T-cell (primary cell): ENCODE measurements at regions not wholly inside any gene's neighbourhood (a gene's known extent, or its start where the extent isn't known, plus 50 kb on each side); places are given as distances from the start of the nearest gene placed in this dataset.

Experiments
- ATAC-seq, 4 experiments: fragments of 200-7000 bp in 3 of 4; fragments of 150-1000 bp in 1 of 4; cut with Tn5 transposase; replicated peaks in 1 of 4; 1 replicate in 3 of 4; 2 replicates in 1 of 4; pipeline ENCODE4 v1.10.0; 2021; ENCODE audit warnings: moderate library complexity in 3 of 4, mild to moderate bottlenecking in 2 of 4, moderate number of reproducible peaks in 1 of 4
- CTCF ChIA-PET, 2 donors: fragments of 300-600 bp; sonication (Branson Sonifier 250); formaldehyde crosslinking; loops; one replicate each; lab custom pipeline; 2022; ENCODE audit warnings: antibody characterized with exemption in 2 of 2; lab: Charles Lee
- POLR2A ChIA-PET, 2 donors: fragments of 300-600 bp; sonication (Branson Sonifier 250); formaldehyde crosslinking; loops; one replicate each; lab custom pipeline; 2022; ENCODE audit warnings: antibody characterized with exemption in 2 of 2; lab: Charles Lee
- DNase-seq, 35 experiments: peaks; one replicate each; pipeline versions ENCODE4 v3.0.0 to v3.0.0-alpha.2; 2013 to 2023
- H3K27ac ChIP-seq: one replicate; pipeline ENCODE4 v1.5.1; 2013; ENCODE audit warnings: low read length
- H3K27me3 ChIP-seq, 2 experiments: replicated peaks in 1 of 2; 1 replicate in 1 of 2; 2 replicates in 1 of 2; pipeline versions ENCODE4 v1.6.1 to v1.7.0; 2013; ENCODE audit warnings: low read length in 1 of 2, mixed read lengths in 1 of 2; ENCODE audit not compliant: control insufficient read depth in 2 of 2, insufficient read depth in 2 of 2; ENCODE audit errors: extremely low read depth in 1 of 2
- H3K36me3 ChIP-seq, 2 donors: 1 replicate in 1 of 2; 2 replicates in 1 of 2; pipeline versions ENCODE4 v1.6.1 to v1.7.0; 2013; ENCODE audit warnings: low read length in 1 of 2; ENCODE audit not compliant: control insufficient read depth in 2 of 2, insufficient read depth in 1 of 2; ENCODE audit errors: extremely low read depth in 1 of 2
- H3K4me1 ChIP-seq, 2 experiments: 1 replicate in 1 of 2; 2 replicates in 1 of 2; pipeline versions ENCODE4 v1.6.1 to v1.7.0; 2013; ENCODE audit warnings: low read length in 2 of 2, mixed read lengths in 1 of 2; ENCODE audit not compliant: insufficient read depth in 2 of 2, control insufficient read depth in 1 of 2; ENCODE audit errors: extremely low read depth in 1 of 2
- H3K4me3 ChIP-seq, 2 donors: 1 replicate in 1 of 2; 2 replicates in 1 of 2; pipeline versions ENCODE4 v1.5.1 to v1.7.0; 2013; ENCODE audit warnings: mild to moderate bottlenecking in 2 of 2, low read length in 1 of 2, moderate library complexity in 1 of 2; ENCODE audit not compliant: control insufficient read depth in 1 of 2; ENCODE audit errors: extremely low read depth in 1 of 2
- H3K9me3 ChIP-seq: 2 replicates; pipeline ENCODE4 v1.7.0; 2013
- H3K27ac Mint-ChIP-seq, 2 donors: one replicate each; pipeline ENCODE4 v1.8.0; 2020 to 2021; ENCODE audit warnings: mild to moderate bottlenecking in 2 of 2, mixed read lengths in 2 of 2
- H3K27me3 Mint-ChIP-seq, 2 donors: one replicate each; pipeline ENCODE4 v1.8.0; 2021 to 2022; ENCODE audit warnings: mixed read lengths in 2 of 2
- H3K36me3 Mint-ChIP-seq: one replicate; pipeline ENCODE4 v1.8.0; 2021; ENCODE audit warnings: mixed read lengths
- H3K4me1 Mint-ChIP-seq, 3 donors: one replicate each; pipeline ENCODE4 v1.8.0; 2020 to 2022; ENCODE audit warnings: mixed read lengths in 3 of 3, mild to moderate bottlenecking in 1 of 3
- H3K4me3 Mint-ChIP-seq, 3 donors: one replicate each; pipeline ENCODE4 v1.8.0; 2020 to 2022; ENCODE audit warnings: mild to moderate bottlenecking in 3 of 3, mixed read lengths in 3 of 3, moderate library complexity in 3 of 3
- H3K9me3 Mint-ChIP-seq, 3 donors: one replicate each; pipeline ENCODE4 v1.8.0; 2020 to 2022; ENCODE audit warnings: mixed read lengths in 3 of 3
- WGBS: methylation state at CpG from one replicate; pipeline ENCODE4 v1.1.5; 2013; ENCODE audit warnings: missing lambda C conversion rate; ENCODE audit not compliant: insufficient coverage; 5-methylcytosine and 5-hydroxymethylcytosine counted together

- POLR2A ChIA-PET, result no interaction called here
- peaks cover 2 to 4% (median 4%) of the 10 kb centered on the region in 3 donors for H3K9me3 Mint-ChIP-seq
- WGBS, result no CpG with 5 or more reads among the region's 1 CpG
Observed at GRCh38 chr6:129967427-129967826, 51.0 kb upstream of the L3MBTL3 start.

DNA sequence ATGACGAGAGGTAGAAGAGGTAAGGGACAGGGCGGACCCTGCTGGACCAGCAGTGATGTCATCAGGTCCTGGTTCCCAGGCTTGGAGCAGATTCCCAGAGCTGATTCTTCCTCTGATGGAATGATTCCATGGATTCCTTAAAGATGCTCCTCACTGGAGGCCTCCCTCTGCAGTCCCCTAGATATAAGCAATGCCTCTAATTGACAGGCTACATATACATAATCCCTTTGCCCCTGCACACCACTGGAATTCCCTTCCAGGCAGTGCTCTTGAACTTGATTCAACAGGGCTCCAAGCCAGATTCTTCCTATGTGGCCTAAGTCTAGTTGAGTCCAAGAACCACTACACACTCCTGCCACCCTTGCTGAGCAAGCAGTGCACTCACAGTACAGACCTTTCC, 52.3 kb upstream of the L3MBTL3 start:
- Mint-ChIP-seq H3K36me3 (peaks cover 6% of the 10 kb centered on the region), H3K4me1 (no peaks in the 10 kb centered on the region), H3K27ac (no peak overlapping the region), H3K27me3 (peaks cover 10 to 21% of the 10 kb centered on the region in 2 donors), H3K9me3 (peaks cover 2 to 4% (median 4%) of the 10 kb centered on the region in 3 donors), H3K4me3 (no peak overlapping the region)
- ATAC-seq, result no peak
- no peak for DNase-seq
- Histone ChIP-seq H3K4me3 (no peak overlapping the region), H3K4me1 (no peaks in the 10 kb centered on the region), H3K36me3 (no peaks in the 10 kb centered on the region), H3K9me3 (no peaks in the 10 kb centered on the region), H3K27me3 (no peaks in the 10 kb centered on the region), H3K27ac (no peak overlapping the region)
- 100% methylated on average over 1 of the region's 2 CpGs for WGBS
- ChIA-PET POLR2A (no interaction called here), CTCF (no interaction called here)

More at GRCh38 chr6:129967427-129967826, 51.0 kb upstream of the L3MBTL3 start:
- no peaks in the 10 kb centered on the region for H3K36me3 ChIP-seq
- H3K27me3 ChIP-seq, result no peaks in the 10 kb centered on the region
- Mint-ChIP-seq H3K4me3 (no peak overlapping the region), H3K4me1 (no peaks in the 10 kb centered on the region), H3K27me3 (peaks cover 11 to 22% of the 10 kb centered on the region in 2 donors), H3K27ac (no peak overlapping the region), H3K36me3 (peaks cover 6% of the 10 kb centered on the region)
- no peak overlapping the region for H3K4me3 ChIP-seq
- no peak for ATAC-seq
- no peak overlapping the region for H3K27ac ChIP-seq
- no peak for DNase-seq
- H3K4me1 ChIP-seq, result no peaks in the 10 kb centered on the region
- no peaks in the 10 kb centered on the region for H3K9me3 ChIP-seq
- CTCF ChIA-PET, result interaction anchor here in 1 of 2 donors (1.0 kb wide), 1 partner anchor 70 kb away, joined by 3 read pairs; no protein-coding TSS in a partner anchor

GRCh38 chr6:129965096-129965495, 53.3 kb upstream of the L3MBTL3 start:
- Mint-ChIP-seq H3K36me3 (peaks cover 6% of the 10 kb centered on the region), H3K4me1 (no peaks in the 10 kb centered on the region), H3K27me3 (peaks cover 10 to 13% of the 10 kb centered on the region in 2 donors), H3K27ac (no peak overlapping the region), H3K4me3 (no peak overlapping the region), H3K9me3 (peaks cover 2 to 4% (median 4%) of the 10 kb centered on the region in 3 donors)
- no peak for DNase-seq
- H3K4me3 ChIP-seq, result no peak overlapping the region
- H3K4me1 ChIP-seq, result no peaks in the 10 kb centered on the region
- POLR2A ChIA-PET, result no interaction called here
- no CpG with 5 or more reads among the region's 2 CpGs for WGBS
- H3K36me3 ChIP-seq, result no peaks in the 10 kb centered on the region
- no peak overlapping the region for H3K27ac ChIP-seq
- CTCF ChIA-PET, result interaction anchor here (0.6 kb wide), 2 partner anchors 25 to 560 kb away, joined by 3 read pairs; no protein-coding TSS in a partner anchor
- H3K9me3 ChIP-seq, result no peaks in the 10 kb centered on the region
- H3K27me3 ChIP-seq, result no peaks in the 10 kb centered on the region
- ATAC-seq, result no peak

DNA sequence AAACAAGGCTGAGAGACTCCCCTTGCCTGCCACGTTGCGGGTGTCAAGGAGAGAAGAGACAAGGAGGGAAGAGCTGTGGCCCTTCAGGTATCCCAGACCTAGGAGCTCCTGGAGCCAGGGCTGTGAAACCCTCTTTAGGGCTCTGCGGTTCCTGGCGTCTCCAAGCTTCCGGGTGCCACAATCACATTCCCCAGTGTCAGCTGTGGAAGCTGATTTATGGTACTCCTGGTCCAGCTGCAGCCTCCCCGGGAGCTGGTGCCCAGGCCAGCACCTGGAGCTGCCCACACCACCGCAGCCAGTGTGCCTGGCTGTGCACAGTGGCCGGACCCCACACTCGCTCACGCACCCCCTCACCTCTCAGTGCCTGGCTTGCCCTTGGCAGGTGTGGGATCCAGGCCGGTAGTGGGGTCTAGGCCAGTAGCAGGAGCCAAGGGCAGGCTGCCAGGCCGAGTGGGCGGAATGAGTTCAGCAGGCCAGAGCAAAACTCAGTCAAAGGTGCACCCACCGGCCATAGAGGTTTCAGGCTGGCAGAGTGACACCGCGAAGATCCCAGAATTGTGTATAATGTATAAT, 58.9 kb upstream of the L3MBTL3 start:
- H3K27me3 Mint-ChIP-seq, result peaks cover 3 to 7% of the 10 kb centered on the region in 2 donors
- POLR2A ChIA-PET, result no interaction called here
- CTCF ChIA-PET, result interaction anchor here in 1 of 2 donors (0.6 kb wide), 1 partner anchor 14 kb away, joined by 3 read pairs; no protein-coding TSS in a partner anchor

DNA sequence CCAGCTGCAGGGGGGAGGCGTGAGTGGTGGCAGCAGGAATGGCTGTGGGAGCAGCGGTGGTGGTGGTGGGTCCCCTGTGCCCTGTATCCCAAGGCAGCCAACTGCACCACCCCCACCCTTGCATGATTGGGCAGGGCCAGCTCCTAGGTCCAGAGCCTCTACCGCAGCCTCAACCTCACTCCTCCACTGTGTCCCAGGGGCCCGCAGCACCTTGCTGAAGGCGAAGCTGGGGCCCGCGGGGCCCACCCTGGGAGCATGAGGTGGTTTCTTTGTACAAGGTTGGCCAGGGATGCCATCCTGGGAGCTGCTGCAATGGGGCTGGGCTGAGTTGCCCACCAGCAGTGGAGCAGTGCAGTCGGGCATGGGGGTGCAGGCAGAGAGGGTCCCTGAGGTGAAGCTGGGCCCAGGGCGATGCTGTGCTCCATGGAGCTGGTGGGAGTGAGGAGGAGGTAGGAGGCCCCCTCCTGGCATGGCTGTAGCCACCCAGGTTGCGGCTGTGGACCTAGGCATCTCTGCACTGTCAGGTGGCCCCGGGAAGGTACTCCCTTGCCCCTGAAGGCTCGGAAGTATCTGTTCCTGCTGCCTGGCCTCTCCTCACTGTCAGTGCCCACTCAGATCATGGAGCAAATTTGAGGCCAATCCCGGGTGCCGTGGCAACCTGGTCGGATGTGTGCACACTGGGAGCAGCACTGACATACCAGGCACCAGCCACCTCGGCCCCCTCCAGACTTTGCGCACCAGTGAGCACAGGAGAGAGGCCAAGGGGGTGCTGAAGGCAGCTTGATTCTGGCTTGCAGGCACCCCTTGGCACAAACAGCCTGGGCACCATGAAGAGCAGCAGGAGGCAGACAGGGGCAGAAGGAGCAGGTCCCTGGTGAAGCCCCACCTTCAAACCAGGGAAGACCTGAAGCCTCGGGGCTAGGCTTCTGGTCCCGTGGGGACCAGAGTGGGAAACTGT, 60.2 kb upstream of the L3MBTL3 start:
- H3K27me3 ChIP-seq, result no peaks in the 10 kb centered on the region
- no peaks in the 10 kb centered on the region for H3K36me3 ChIP-seq
- no peak for DNase-seq
- no peak overlapping the region for H3K27ac ChIP-seq
- ChIA-PET CTCF (interaction anchor here in 1 of 2 donors (1.1 kb wide), 1 partner anchor 63 kb away, joined by 4 read pairs; no protein-coding TSS in a partner anchor), POLR2A (no interaction called here)
- H3K4me3 Mint-ChIP-seq, result no peak overlapping the region
- no peaks in the 10 kb centered on the region for H3K9me3 ChIP-seq
- WGBS, result 87% methylated on average over 15 of the region's 19 CpGs
- H3K9me3 Mint-ChIP-seq, result no peaks in the 10 kb centered on the region
- H3K4me1 Mint-ChIP-seq, result no peaks in the 10 kb centered on the region
- no peak overlapping the region for H3K4me3 ChIP-seq
- no peaks in the 10 kb centered on the region for H3K4me1 ChIP-seq
- H3K36me3 Mint-ChIP-seq, result no peaks in the 10 kb centered on the region
- no peak overlapping the region for H3K27ac Mint-ChIP-seq
- ATAC-seq, result peak in 1 of 4 experiments; percentile 9
- peaks cover 0 to under 1% of the 10 kb centered on the region in 2 donors for H3K27me3 Mint-ChIP-seq

More for the DNA sequence above, 58.9 kb upstream of the L3MBTL3 start:
- Histone ChIP-seq H3K4me3 (no peak overlapping the region), H3K4me1 (no peaks in the 10 kb centered on the region), H3K9me3 (no peaks in the 10 kb centered on the region), H3K27me3 (no peaks in the 10 kb centered on the region), H3K36me3 (no peaks in the 10 kb centered on the region), H3K27ac (no peak overlapping the region)
- Mint-ChIP-seq H3K4me1 (no peaks in the 10 kb centered on the region), H3K9me3 (peaks cover under 1 to 4% (median under 1%) of the 10 kb centered on the region in 3 donors), H3K4me3 (no peak overlapping the region), H3K36me3 (peaks cover 2% of the 10 kb centered on the region), H3K27ac (no peak overlapping the region)
- no peak for ATAC-seq
- DNase-seq, result no peak
- WGBS, result 93% methylated on average over 11 of the region's 16 CpGs

DNA sequence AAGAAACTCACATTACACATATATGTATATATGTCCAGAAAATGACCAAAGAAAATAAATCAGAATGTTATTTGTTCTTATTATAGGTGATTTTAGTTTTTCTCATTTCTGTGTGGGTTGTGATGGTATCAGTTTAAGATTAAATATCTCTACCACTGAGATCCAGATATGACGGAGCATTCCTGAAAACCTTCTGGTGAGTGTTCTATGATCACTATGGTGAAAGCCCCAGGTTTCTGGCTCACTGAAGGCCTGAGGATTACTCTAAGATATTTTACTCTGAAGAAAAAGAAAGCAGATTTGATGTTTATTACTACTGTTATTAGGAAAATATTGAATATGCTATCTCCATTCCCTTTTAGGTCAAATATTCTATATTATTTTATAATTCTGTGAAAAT, 62.8 kb upstream of the L3MBTL3 start:
- Mint-ChIP-seq H3K27ac (no peak overlapping the region), H3K9me3 (no peaks in the 10 kb centered on the region), H3K27me3 (peaks cover 0 to 4% of the 10 kb centered on the region in 2 donors), H3K36me3 (no peaks in the 10 kb centered on the region), H3K4me3 (no peak overlapping the region), H3K4me1 (no peaks in the 10 kb centered on the region)
- H3K4me1 ChIP-seq, result no peaks in the 10 kb centered on the region
- no peak for DNase-seq
- H3K4me3 ChIP-seq, result no peak overlapping the region
- H3K27ac ChIP-seq, result no peak overlapping the region
- no peaks in the 10 kb centered on the region for H3K36me3 ChIP-seq
- H3K27me3 ChIP-seq, result no peaks in the 10 kb centered on the region
- no CpG with 5 or more reads among the region's 1 CpG for WGBS
- no peaks in the 10 kb centered on the region for H3K9me3 ChIP-seq
- CTCF ChIA-PET, result no interaction called here
- POLR2A ChIA-PET, result no interaction called here
- no peak for ATAC-seq
